OCI-LY1 (cell line): ENCODE measurements at regions not wholly inside any gene's neighbourhood (a gene's known extent, or its start where the extent isn't known, plus 50 kb on each side); places are given as distances from the start of the nearest gene placed in this dataset.
A peak's percentile ranks its signal among the peaks of the same experiment; 100 is the strongest.

ENCODE experiments used
- H2AFZ ChIP-seq: fragments of 200-600 bp; sonication (generic), shearing (Covaris generic); 2 replicates; pipeline ENCODE4 v1.6.0; 2014; ENCODE audit warnings: antibody characterized with exemption, mild to moderate bottlenecking, low read length
- H3F3A ChIP-seq: fragments of 200-600 bp; sonication (generic), shearing (Covaris generic); 2 replicates; pipeline ENCODE4 v1.6.0; 2014; ENCODE audit warnings: mild to moderate bottlenecking, antibody characterized with exemption, low read length, moderate library complexity; ENCODE audit not compliant: insufficient read depth
- H3K27ac ChIP-seq: fragments of 200-600 bp; sonication (generic); 2 replicates; pipeline ENCODE4 v1.5.1; 2014; ENCODE audit warnings: low read length, mixed run types, mild to moderate bottlenecking, low read depth; ENCODE audit not compliant: poor library complexity, severe bottlenecking
- H3K27me3 ChIP-seq: fragments of 200-600 bp; sonication (generic); 2 replicates; pipeline ENCODE4 v1.6.0; 2014; ENCODE audit warnings: antibody characterized with exemption, mild to moderate bottlenecking, low read length, moderate library complexity; ENCODE audit not compliant: insufficient read depth
- H3K36me3 ChIP-seq: fragments of 200-600 bp; sonication (generic); 2 replicates; pipeline ENCODE4 v1.6.1; 2014; ENCODE audit warnings: mild to moderate bottlenecking, antibody characterized with exemption, low read length, moderate library complexity, mixed read lengths; ENCODE audit not compliant: insufficient read depth
- H3K4me1 ChIP-seq: fragments of 200-600 bp; sonication (generic); 2 replicates; pipeline ENCODE4 v1.5.1; 2014; ENCODE audit warnings: mild to moderate bottlenecking, low read length, moderate library complexity; ENCODE audit not compliant: insufficient read depth, severe bottlenecking
- H3K4me2 ChIP-seq: fragments of 200-600 bp; sonication (generic), shearing (Covaris generic); 2 replicates; pipeline ENCODE4 v1.6.1; 2014; ENCODE audit warnings: low read length
- H3K4me3 ChIP-seq: fragments of 200-600 bp; sonication (generic); 2 replicates; pipeline ENCODE4 v1.5.1; 2014; ENCODE audit warnings: low read length, low read depth, mild to moderate bottlenecking, mixed read lengths; ENCODE audit not compliant: poor library complexity, severe bottlenecking
- H3K79me2 ChIP-seq: fragments of 200-600 bp; shearing (Covaris generic); 2 replicates; pipeline ENCODE4 v1.6.1; 2016; ENCODE audit warnings: mixed run types, low read length, mixed read lengths; ENCODE audit not compliant: insufficient read depth
- H3K9ac ChIP-seq: fragments of 200-600 bp; sonication (generic), shearing (Covaris generic); 2 replicates; pipeline ENCODE4 v1.6.1; 2014; ENCODE audit warnings: mild to moderate bottlenecking, low read length, mixed read lengths
- H3K9me2 ChIP-seq: fragments of 200-600 bp; sonication (generic), shearing (Covaris generic); 2 replicates; pipeline ENCODE4 v1.6.1; 2014; ENCODE audit warnings: low read depth, mild to moderate bottlenecking, low read length, mixed read lengths
- H3K9me3 ChIP-seq: fragments of 200-600 bp; shearing (Covaris generic); 2 replicates; pipeline ENCODE4 v1.6.1; 2014; ENCODE audit warnings: low read length, mixed read lengths
- H4K20me1 ChIP-seq: fragments of 200-600 bp; sonication (generic), shearing (Covaris generic); 2 replicates; pipeline ENCODE4 v1.6.0; 2016; ENCODE audit warnings: mild to moderate bottlenecking, low read length; ENCODE audit not compliant: insufficient read depth
- EZH2 ChIP-seq: fragments of 200-600 bp; sonication (generic), shearing (Covaris generic); IDR thresholded peaks from 2 replicates; pipeline ENCODE4 v1.8.0; 2017; ENCODE audit warnings: borderline replicate concordance, mixed run types, mild to moderate bottlenecking, antibody characterized with exemption, low read length, moderate library complexity, mixed read lengths
- TF ChIP-seq, protein P1 (sequence below): fragments of 200-600 bp; sonication (generic), shearing (Covaris generic); IDR thresholded peaks from 2 replicates; pipeline ENCODE4 v1.5.1; 2017; ENCODE audit warnings: mild to moderate bottlenecking, antibody characterized with exemption, low read length, moderate library complexity, mixed read lengths

DNA sequence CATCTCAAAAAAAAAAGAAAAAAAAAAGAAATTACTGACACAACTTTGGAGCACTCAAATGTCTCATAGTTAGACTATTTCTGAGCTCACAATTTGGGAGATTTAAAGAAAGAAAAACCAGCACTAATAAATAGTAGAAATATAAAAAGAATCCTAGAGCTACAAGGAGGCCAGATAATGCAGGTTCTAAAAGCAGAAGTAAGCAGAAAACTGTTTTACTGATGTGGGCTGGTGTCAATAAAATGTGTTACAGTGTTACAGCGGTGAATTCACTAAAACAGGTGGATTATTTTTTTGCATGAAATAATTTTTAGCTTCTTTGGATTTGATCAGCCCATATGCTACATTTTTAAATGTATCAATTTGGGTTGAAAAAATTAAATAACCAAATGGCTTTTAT, 375.9 kb downstream of the GPM6A start:
- H3K9me3 ChIP-seq = peaks cover 5% of the 10 kb centered on the region; the same call in 1 of the 2 replicates
- H3F3A ChIP-seq = no peaks in the 10 kb centered on the region
- TF ChIP-seq, protein P1, sequence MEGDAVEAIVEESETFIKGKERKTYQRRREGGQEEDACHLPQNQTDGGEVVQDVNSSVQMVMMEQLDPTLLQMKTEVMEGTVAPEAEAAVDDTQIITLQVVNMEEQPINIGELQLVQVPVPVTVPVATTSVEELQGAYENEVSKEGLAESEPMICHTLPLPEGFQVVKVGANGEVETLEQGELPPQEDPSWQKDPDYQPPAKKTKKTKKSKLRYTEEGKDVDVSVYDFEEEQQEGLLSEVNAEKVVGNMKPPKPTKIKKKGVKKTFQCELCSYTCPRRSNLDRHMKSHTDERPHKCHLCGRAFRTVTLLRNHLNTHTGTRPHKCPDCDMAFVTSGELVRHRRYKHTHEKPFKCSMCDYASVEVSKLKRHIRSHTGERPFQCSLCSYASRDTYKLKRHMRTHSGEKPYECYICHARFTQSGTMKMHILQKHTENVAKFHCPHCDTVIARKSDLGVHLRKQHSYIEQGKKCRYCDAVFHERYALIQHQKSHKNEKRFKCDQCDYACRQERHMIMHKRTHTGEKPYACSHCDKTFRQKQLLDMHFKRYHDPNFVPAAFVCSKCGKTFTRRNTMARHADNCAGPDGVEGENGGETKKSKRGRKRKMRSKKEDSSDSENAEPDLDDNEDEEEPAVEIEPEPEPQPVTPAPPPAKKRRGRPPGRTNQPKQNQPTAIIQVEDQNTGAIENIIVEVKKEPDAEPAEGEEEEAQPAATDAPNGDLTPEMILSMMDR = no peak
- TF ChIP-seq EZH2 = no peak
- H3K4me1 ChIP-seq = peaks cover 26% of the 10 kb centered on the region
- H3K27me3 ChIP-seq = no peaks in the 10 kb centered on the region
- H3K4me3 ChIP-seq = no peak overlapping the region
- no peak overlapping the region for H3K4me2 ChIP-seq
- no peak overlapping the region for H2AFZ ChIP-seq
- H3K79me2 ChIP-seq = no peaks in the 10 kb centered on the region
- H4K20me1 ChIP-seq = no peaks in the 10 kb centered on the region
- peak overlapping the region; percentile 58 for H3K27ac ChIP-seq
- H3K36me3 ChIP-seq = no peaks in the 10 kb centered on the region
- no peak overlapping the region for H3K9ac ChIP-seq
- H3K9me2 ChIP-seq = no peaks in the 10 kb centered on the region

DNA sequence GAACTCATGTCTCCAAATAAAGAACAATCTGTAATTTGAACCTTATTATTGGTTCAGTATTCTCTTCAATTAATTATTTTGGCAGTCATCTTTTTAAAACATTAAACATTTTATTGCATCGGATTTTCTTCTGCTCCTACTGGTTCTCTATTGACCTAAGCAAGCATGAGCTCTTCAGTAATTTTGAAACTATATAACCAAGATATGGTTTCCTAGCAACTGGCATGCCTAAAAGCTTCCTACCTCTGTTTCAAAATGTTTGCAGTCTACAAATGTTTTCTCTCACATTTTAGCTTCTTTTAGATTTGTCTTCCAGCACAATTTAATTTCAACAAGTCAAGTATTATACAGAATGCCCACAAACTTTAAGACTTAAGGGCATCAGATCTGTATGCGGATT, 371.3 kb downstream of the GPM6A start:
- Histone ChIP-seq H2AFZ (peak overlapping the region; percentile 2), H3K36me3 (no peaks in the 10 kb centered on the region), H3F3A (no peaks in the 10 kb centered on the region), H3K9me2 (no peaks in the 10 kb centered on the region), H3K4me2 (no peak overlapping the region), H3K9me3 (peaks cover 5% of the 10 kb centered on the region; the same call in 1 of the 2 replicates), H3K79me2 (no peaks in the 10 kb centered on the region), H3K27ac (peak overlapping the region; percentile 40), H3K4me1 (peaks cover 47% of the 10 kb centered on the region), H3K4me3 (no peak overlapping the region), H3K9ac (no peak overlapping the region), H3K27me3 (no peaks in the 10 kb centered on the region), H4K20me1 (no peaks in the 10 kb centered on the region)
- no peak for TF ChIP-seq EZH2
- TF ChIP-seq, protein P1 = no peak

DNA sequence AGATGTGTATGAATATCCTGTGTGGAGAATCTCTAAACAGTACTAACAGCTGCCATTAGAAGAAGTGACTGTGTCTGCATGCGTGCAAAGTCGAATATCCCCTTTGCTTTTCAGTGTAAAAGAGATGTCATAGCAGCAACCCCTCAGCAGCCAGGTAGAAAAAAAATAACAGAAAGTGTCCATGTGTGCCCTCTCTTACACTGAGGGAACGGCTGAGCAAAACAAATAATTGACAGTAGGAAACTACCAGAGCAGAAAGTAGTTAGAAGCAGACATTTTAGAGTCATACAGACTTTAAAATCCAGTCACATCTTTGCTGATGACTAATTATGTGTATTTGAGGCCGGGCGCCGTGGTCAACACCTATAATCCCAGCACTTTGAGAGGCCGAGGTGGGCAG, 370.8 kb downstream of the GPM6A start:
- H3K27me3 ChIP-seq = no peaks in the 10 kb centered on the region
- H3K9ac ChIP-seq = no peak overlapping the region; the same call in 1 of the 2 replicates
- H3K36me3 ChIP-seq = no peaks in the 10 kb centered on the region
- H2AFZ ChIP-seq = peak overlapping the region; percentile 2
- peaks cover 5% of the 10 kb centered on the region; the same call in 1 of the 2 replicates for H3K9me3 ChIP-seq
- no peaks in the 10 kb centered on the region for H3K9me2 ChIP-seq
- no peaks in the 10 kb centered on the region for H3K79me2 ChIP-seq
- H3F3A ChIP-seq = no peaks in the 10 kb centered on the region
- no peaks in the 10 kb centered on the region for H4K20me1 ChIP-seq
- H3K4me1 ChIP-seq = peaks cover 42% of the 10 kb centered on the region
- H3K27ac ChIP-seq = peak overlapping the region; percentile 40
- TF ChIP-seq EZH2 = no peak
- H3K4me3 ChIP-seq = no peak overlapping the region
- peak overlapping the region; percentile 13; the same call in 1 of the 2 replicates for H3K4me2 ChIP-seq

DNA sequence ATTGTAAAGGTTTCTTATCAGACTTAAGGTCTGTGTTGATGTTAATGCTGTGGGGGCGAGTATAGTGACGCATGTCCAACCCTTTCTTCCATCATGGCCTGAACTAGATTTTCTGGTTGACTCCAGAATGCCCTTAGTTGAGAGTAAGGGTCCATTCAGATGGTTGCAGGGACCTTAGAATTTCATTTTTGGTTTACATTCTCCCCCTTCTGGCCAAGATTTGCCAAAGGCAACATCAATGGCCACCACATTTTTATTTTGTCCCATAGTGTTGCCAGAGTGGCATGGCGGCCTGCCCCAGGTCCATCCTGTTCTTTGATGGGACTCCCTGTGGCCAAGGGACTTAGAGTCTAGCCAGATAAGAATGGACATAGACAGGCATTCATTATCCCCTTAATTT, 368.5 kb downstream of the GPM6A start:
- H3K27ac ChIP-seq = peak overlapping the region; percentile 40
- no peaks in the 10 kb centered on the region for H3F3A ChIP-seq
- H3K4me3 ChIP-seq = no peak overlapping the region
- H3K4me2 ChIP-seq = no peak overlapping the region
- no peak overlapping the region for H3K9ac ChIP-seq
- no peaks in the 10 kb centered on the region for H3K27me3 ChIP-seq
- no peaks in the 10 kb centered on the region for H4K20me1 ChIP-seq
- peaks cover 41% of the 10 kb centered on the region for H3K4me1 ChIP-seq
- H3K79me2 ChIP-seq = no peaks in the 10 kb centered on the region
- no peaks in the 10 kb centered on the region for H3K9me2 ChIP-seq
- no peak for TF ChIP-seq EZH2
- TF ChIP-seq, protein P1 = peak; percentile 77
- peak overlapping the region; percentile 43; the same call in 1 of the 2 replicates for H2AFZ ChIP-seq
- no peaks in the 10 kb centered on the region for H3K36me3 ChIP-seq
- no peaks in the 10 kb centered on the region for H3K9me3 ChIP-seq
